NCI-H2227 treated with DMSO at 0.1 percent for 48 hours (cell line): ENCODE measurements at regions not wholly inside any gene's neighbourhood (a gene's known extent, or its start where the extent isn't known, plus 50 kb on each side); places are given as distances from the start of the nearest gene placed in this dataset.
A peak's percentile ranks its signal among the peaks of the same experiment; 100 is the strongest.
"Not testable (repeated sequence)": the region's sequence is repeated elsewhere in the genome, so short reads cannot be mapped to it uniquely, and the experiment has no call there.

ENCODE experiments used
- DNase-seq: peaks from one replicate; lab custom pipeline; 2025; lab: John Stamatoyannopoulos, UW

DNA sequence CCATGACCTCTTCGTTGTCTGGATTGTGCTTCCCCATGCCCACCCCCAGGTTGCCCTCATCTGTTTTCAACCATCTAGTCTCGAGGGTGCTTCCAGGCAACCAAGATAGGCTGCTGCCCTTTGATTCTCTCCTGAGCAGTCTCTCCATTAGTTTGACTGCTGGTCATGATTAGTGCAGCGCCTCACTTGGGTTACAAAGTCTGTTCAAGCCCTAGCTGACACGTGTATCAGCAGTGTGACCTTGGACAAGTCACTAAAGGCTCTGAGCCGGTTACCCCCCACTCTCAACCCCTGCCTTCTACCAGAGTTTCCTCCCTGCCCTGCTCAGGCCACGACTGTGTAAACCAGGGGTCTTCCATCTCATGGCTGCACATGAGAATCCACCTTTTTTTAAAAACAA is 185.3 kb upstream of the PWP1 start:
- no peak for DNase-seq

GRCh38 chr12:107501681-107502080 is 183.9 kb upstream of the PWP1 start:
- no peak for DNase-seq

GRCh38 chr12:107503129-107503855 is 182.3 kb upstream of the PWP1 start:
- DNase-seq, result no peak

- no peak for DNase-seq
Measured at GRCh38 chr12:107503887-107504885, 181.4 kb upstream of the PWP1 start.

GRCh38 chr12:107509421-107509820 is 176.2 kb upstream of the PWP1 start:
- no peak for DNase-seq

DNA sequence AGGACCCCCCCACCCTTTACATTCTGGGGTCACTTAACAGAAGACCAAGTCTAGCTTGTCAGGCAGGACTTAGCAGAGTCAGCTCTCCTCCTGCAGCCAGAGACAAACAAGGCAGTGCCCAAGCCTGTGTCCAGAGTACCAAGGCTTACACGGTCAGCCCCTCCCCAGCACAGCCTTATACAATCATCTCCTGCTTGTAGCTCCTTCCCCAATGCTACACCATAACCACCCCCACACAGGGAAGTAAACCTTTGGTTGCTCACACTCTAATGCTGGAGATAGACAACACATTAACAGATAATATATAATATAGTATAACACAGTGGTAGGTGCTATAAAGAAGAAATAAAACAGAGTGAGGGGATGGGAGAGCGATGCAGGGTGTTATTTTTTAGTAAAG is 175.4 kb upstream of the PWP1 start:
- no peak for DNase-seq

DNA sequence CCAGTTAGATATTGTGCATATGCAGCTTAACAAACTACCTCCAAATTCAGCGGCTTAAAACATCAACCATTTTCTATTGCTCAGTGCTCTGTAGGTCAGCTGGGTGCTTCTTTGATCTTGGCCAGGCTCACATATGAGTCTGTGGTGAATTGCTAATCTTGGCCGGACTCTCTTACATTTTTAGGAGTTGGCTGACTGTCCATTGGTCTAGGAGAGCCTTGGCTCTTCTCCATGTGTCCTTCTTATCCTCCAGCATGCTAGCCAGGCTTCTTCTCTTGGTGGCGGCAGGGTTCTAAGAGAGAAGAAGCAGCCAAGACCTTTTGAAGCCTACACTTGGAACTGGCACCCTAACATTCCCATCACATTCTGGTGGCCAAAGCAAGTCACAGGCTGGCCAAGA is 174.3 kb upstream of the PWP1 start:
- DNase-seq, result no peak

DNA sequence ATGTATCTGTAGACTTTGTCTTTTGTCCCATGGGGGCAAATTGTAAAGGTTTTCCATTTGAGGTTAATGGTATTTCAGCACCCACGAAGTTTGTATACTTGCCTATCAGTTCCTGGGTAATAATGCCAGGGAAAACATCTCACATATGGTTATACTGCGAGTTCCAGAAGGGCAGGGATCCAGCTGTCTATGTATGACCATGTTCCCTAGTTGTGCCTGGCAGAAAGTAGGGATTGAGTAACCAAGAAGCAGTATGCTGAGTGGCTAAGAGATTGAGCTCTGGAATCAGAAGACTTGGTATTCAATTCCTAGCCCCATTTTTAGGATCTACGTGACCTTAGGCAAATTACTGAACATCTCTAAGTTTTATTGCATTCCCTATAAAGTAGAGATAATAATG is 173.2 kb upstream of the PWP1 start:
- DNase-seq, result no peak

DNA sequence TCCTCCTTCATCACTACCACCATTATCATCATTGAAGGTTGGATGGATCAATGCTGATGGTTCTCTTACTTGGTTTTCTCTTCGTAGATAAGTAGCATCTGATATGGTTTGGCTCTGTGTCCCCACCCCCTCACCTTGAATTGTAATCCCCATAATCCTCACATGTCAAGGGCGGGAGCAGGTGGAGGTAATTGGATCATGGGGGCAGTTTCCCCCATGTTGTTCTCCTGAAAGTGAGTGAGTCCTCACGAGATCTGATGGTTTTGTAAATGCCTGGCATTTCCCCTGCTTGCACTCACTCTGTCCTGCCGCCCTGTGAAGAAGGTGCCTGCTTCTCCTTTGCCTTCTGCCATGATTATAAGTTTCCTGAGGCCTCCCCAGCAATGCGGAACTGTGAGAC is 172.4 kb upstream of the PWP1 start:
- no peak for DNase-seq

- no peak for DNase-seq
Measured at GRCh38 chr12:107513636-107514400, 171.8 kb upstream of the PWP1 start.

DNA sequence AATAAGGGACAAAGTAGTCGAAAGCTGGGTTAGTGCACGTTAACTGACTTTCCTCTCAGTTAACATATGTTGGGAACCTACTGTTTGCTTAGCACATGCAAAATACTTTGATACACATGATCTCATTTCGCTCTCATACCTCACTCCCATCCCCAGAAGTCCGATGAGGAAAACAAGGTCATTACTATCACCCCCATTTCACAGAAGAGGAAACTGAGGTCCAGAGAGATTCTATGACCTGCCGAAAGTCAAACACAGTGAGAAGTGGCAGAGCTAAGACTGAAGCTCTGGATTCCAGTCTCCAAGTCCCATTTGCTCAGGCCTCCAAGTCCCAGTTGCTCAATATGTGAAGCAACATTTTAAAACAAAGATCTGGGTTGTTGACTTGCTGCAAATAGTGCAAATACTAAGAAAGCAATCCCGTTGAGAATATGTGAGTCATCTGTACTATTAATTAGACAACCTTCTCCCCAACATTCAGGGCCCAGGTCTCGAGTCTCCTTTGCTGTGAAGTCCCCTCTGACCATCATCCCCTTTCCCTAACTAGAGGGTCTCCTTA is 170.6 kb upstream of the PWP1 start:
- DNase-seq, result no peak

DNA sequence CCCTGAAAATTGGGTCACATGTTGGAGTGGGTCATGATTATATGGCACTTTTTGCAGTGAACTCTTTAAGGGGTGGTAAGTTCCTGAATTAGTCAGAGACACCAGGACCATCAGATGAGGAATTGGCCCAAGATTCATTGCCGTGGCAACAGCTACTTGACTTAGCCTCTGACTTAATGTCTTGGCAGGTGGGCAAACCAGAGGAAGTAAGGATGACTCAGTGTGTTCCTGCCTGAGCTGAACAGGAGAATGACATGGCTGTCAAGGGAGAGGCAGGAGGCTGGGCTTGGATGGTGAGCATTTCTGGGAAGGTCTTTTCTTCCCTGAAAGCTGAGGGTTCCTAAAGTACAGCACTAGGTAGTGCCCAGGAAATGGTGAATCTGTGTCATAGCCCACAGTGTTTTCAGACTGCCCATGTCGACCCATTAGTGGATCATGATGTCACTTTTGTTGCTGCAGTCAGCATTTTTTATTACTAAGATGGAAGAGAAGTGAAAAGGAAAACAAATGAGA is 170.1 kb upstream of the PWP1 start:
- DNase-seq, result no peak

DNA sequence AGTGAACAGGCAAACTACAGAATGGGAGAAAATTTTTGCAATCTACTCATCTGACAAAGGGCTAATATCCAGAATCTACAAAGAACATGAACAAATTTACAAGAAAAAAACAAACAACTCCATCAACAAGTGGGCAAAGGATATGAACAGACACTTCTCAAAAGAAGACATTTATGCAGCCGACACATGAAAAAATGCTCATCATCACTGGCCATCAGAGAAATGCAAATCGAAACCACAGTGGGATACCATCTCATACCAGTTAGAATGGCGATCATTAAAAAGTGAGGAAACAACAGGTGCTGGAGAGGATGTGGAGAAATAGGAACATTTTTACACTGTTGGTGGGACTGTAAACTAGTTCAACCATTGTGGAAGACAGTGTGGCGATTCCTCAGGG is 167.8 kb upstream of the PWP1 start:
- not testable (repeated sequence) for DNase-seq

- no peak for DNase-seq
Measured at GRCh38 chr12:107518868-107519267, 166.7 kb upstream of the PWP1 start.

GRCh38 chr12:107519906-107520859 is 165.4 kb upstream of the PWP1 start:
- no peak for DNase-seq

DNA sequence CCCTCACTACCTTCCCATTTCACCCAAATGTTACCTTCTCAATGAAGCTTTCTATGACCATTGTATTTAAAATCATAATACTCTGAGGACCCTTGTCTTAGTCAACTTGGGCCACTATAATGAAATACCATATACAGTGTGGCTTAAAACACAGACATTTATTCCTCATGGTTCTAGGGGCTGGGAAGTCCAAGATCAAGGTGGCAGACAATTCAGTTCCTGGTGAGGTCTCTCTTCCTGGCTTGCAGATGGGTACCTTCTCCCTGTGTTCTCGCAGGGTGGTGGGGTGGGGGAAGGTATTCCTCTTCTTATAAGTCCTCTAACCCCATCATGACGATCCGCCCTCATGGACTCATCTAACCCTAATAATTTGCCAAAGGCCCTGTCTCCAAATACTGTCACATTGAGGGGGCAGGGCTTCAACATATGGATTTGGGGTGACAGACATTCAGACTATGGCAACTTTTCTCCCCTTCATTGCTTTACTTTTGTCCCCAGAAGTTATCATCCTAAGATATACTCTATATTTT is 163.7 kb upstream of the PWP1 start:
- no peak for DNase-seq

- no peak for DNase-seq
Measured at GRCh38 chr12:107522692-107523477, 162.7 kb upstream of the PWP1 start.

DNA sequence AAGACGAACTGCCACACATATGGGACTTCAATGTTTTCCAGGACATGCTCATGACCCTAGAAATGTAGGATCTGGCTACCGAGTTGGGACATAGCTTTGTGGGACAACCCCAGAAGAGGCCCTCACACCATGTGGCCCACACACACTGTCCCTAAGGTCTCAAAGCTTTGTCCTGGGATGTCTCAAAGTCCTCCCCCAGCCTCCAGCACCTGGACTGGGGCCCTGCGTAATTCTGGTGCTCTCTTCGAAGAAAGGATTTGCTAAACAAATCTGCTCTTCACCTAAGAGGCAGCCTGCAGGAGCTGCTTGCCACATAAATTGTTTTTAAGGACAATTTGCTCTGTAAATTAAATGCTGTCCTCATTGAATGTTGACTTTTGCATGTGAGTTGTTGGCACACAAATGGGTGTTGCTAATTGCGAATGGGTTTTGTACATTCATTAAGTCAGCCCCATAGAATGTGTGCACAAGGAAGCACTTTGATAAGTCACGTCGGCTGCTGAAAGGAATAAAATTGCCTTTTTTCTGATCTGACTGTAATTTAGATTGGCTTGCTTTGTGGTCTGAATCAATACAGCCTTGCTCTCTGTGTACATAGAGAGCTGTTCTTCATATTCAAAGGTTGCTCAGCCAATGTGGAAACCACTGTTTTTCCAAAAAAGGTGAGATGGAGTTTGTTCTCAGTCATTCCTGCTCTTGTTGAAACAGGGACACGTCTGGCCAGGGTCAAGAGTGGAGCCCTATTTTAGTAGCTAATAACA is 161.6 kb upstream of the PWP1 start:
- DNase-seq, result peak; percentile 75
